GM19463 (cell line): ENCODE measurements at regions not wholly inside any gene's neighbourhood (a gene's known extent, or its start where the extent isn't known, plus 50 kb on each side); places are given as distances from the start of the nearest gene placed in this dataset.

Experiments used
- ATAC-seq: cut with Tn5 transposase; IDR thresholded peaks from one replicate; pipeline ENCODE4 v1.9.1; 2021; ENCODE audit warnings: mild to moderate bottlenecking, moderate library complexity; ENCODE audit not compliant: unreplicated experiment

DNA sequence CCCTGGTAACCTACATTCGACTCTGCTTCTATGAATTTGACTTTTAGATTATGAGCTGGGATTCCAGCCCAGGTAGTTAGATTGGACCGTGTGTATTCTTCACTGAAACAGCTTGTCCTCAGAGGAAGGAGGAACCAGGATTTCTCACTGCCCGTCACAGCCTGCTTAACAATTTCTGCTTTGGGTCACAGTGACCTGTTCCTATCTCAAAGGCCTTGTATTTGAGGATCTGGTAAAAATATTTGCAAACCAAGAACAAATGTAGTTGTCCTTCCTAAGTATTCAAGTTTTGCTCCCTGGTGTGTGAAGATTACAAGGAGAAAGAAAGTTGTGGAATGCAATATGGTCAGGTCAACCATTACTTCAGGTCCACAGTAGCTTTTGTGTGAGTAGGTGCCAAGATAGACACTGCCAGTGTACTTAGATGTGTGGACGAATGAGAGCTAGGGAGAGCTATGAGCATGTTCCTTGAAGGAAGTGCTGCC, 55.1 kb downstream of the KIF4B start:
- no peak for ATAC-seq

DNA sequence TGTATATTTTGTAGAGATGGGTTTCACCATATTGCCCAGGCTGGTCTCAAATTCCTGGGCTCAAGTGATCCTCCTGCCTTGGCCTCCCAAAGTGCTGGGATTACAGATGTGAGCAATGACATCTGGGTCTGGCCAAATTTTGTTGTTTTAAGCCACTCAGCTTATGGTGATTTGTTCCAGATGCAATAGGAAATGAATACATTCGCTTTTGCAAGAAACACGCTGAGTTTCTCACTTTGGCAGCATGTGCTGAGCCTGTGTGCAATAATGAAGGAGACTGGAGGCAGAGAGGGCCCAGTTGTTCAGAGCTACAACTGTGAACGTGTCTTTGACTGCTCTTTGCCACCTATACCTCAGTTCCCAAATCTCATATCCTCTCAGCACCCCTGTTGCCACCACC, 56.4 kb downstream of the KIF4B start:
- no peak for ATAC-seq

DNA sequence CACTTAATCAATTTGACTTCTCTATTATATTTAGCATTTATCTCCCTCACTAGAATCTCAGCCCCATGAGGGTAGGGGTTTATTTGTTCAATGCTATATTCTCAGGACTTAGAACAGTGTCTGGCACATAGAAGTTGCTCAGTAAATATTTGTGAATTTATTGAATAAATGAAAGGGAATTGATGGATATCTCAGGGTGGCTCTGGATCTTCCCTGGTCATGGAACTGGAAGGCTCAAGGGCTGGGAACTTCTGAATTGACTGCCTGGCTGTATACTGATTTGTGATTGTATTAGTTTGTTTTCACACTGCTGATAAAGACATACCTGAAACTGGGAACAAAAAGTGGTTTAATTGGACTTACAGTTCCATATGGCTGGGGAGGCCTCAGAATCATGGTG, 57.2 kb downstream of the KIF4B start:
- ATAC-seq, result no peak

DNA sequence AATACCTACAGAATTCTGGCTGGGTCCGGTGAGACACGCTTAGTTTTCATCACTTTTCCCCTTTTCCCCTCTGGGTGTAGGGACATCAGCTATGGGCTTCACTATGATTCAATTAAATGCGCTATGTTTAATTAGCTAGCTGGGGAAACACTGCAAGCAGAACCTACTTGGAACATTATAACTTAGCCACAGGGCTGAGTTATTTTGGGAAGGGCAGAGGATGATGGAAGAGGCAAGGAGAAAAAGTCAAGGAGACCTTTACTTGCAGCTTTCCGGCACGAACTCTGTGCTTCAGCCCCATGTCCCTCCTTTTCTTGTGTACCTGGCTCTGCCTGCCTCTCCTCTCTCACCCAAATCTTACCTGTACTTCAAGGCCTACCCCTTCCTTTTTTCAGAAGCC, 62.8 kb downstream of the KIF4B start:
- no peak for ATAC-seq

DNA sequence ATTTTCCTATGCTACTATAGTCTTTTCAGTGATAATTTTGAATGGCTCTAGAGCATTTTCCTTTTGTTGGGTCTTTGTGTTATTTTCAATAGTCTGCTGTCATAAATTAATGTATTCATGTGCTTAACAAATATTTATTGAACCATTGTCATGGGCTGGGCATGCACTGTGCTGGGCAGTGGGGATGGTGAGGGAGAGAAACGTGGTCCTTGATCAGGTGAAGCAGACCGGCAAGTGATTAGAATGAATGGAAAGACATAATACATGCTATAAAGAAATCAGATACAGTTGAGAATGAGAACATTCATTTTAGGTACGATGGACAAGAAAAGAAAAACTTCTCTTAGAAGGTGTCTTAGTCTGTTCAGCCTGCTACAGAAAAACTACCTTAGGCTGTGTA, 66.1 kb downstream of the KIF4B start:
- no peak for ATAC-seq

DNA sequence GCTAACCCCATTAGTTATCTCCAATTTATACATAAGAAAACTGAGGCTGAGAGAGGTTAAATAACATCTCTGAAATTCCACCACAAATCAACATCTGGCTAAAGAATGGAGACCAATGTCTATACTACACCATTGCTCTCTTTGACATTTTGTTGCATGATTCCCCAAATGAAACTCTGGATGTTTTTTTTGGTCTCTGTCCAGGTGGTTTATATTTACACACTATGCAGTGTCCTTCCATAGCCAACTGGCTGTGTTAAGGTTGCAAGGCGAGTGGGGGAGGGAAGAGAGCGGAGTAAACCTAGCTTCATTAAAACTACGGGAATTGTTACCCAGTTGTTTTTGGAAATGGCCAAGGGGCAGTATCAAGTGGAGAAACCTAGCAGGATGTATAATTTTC, 67.2 kb downstream of the KIF4B start:
- no peak for ATAC-seq

DNA sequence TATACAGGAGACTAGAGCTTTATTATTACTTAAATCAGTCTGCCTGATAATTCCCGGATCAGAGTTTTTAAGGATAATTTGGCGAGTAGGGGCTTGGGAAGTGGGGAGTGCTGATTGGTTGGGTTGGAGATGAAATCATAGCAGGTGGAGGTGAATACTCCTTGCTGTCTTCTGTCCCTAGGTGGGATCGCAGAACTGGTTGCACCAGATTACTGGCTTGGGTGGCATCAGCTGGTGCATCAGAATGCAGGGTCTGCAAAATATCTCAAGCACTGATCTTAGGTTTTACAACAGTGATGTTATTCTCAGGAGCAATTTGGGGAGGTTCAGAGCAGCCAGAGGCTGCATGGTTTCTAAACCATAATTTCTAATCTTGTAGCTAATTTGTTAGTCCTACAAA, 68.1 kb downstream of the KIF4B start:
- no peak for ATAC-seq

DNA sequence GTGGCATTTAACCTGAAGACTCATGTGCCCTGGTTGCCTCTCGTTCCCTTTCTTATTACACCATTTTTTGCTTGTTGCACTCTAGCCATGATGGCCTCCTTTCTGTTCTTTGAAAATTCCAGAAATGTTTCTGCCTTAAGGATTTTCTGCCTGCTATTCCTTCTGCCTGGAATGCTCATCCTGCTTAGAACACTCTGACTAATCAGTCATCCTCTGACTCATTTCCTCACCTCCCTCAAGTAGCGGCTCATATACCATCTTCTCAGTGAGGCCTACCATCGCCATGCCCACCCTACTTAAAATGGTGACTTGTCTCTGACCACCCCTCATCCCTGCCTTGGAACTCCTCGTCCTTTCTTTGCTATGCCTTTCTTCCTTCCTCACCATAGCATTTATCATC, 68.8 kb downstream of the KIF4B start:
- ATAC-seq, result no peak

DNA sequence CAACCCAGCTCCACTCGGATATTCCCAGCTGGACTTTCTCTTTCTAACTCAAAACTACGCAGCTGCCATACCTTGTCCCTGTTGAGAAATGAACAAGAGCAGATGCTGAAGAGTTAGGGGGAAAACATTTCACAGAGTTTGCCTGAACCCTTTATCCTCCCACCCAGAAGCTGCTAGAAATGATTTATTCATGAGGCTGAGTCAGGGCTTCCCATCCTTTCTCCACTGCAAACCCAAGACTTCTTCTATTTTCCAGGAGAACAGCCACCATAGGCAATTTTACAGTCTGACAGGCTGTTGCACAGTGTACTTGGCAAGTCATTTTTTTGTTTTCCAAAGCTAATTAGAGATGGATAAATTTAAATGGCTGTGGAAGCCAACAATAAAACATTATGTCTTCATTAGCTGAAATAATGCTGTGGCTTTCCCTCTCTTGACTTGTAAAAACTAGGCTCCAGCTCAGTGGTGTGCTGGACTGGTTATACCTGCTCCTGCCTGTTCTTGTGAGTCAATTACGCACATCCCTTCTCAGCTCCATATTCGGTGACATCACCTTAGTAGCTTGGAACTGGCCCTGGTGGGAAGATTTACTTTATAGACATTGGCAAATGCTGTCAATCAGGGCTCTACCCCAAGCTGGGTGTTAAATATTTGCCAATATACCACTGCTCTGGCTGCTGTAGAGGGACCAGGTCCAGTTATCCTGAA, 71.9 kb downstream of the KIF4B start:
- no peak for ATAC-seq

DNA sequence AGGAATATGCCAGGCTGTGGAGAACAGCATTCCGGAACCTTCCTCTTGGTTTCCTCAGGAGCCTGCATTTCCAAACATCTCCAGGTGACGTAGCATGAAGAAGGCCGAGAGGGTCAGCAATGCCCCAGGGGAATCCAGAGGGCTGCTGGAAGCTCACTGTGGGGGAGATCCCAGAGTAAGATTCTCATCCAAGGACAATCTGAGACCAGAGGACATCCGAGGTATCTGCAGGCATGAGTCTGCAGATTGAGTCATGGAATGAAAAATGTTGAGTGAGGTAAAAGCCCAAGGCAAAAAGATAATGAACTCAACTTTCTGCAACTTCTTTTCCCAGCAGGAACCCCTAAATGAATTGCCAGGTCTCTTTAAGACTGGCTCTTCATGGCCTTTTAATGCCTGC, 73.5 kb downstream of the KIF4B start:
- ATAC-seq, result no peak

DNA sequence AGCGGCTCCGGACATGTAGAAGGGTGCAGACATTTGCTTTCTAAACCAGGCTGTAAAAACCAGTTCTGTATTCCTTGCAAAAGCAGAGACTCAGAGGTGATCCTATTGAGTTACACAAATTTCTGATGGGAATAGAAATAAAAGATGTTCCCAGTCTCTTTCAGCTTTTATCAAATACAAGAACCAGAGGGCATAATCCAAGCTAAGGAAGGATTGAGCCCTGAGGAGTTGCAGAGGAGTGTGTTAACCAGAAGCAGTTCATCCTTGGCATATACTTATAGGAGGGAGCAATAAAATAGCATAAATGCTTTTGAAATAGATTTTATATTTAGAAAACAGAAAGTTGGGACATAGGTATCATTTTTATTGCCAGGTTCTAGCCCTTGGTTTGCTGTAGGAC, 75.3 kb downstream of the KIF4B start:
- ATAC-seq, result no peak

DNA sequence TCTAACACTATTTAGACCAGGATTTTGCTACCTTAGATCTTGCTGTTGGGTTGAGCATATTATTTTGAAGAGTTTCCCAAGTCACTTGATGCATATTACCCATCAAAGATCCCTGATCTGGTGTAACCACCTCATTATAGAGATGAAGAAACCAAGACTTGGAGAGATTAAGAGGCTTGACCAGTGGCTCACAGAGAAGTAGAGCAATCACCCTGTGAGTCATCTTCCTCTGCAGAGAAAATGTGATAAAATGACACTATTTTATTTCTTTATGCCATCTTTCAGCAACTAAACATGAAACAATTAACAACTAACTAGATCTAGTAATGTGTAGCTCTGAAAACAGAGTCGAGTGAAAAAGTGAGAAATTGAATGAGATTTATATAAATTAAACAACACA, 76.1 kb downstream of the KIF4B start:
- ATAC-seq, result no peak

DNA sequence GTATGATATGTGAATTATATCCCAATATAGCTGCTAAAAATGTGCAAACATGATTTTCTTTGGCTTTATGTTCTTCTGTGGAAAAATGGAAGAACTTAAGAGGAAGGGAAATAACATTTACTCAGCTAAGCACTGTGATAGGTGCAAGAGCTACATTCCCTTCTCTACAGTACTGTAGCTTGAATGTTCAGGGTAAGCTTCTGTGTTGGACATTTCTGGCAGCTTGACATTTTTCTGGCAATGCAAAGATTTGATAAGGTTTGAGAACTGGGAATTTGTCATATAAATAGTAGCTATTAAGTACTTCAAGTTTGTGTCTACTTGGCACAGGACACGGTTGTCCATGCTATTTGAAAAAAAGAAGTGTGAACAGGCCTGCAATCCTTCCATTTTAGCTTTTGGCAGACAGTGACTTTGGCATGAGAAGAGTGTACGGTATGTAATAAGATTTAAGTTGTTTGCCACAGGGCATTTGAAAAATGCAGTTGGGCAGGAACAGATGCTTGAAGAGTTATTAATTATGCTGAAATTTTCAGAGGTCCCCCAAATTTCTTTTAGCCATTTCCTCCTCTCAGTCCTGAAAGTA, 77.6 kb downstream of the KIF4B start:
- no peak for ATAC-seq

DNA sequence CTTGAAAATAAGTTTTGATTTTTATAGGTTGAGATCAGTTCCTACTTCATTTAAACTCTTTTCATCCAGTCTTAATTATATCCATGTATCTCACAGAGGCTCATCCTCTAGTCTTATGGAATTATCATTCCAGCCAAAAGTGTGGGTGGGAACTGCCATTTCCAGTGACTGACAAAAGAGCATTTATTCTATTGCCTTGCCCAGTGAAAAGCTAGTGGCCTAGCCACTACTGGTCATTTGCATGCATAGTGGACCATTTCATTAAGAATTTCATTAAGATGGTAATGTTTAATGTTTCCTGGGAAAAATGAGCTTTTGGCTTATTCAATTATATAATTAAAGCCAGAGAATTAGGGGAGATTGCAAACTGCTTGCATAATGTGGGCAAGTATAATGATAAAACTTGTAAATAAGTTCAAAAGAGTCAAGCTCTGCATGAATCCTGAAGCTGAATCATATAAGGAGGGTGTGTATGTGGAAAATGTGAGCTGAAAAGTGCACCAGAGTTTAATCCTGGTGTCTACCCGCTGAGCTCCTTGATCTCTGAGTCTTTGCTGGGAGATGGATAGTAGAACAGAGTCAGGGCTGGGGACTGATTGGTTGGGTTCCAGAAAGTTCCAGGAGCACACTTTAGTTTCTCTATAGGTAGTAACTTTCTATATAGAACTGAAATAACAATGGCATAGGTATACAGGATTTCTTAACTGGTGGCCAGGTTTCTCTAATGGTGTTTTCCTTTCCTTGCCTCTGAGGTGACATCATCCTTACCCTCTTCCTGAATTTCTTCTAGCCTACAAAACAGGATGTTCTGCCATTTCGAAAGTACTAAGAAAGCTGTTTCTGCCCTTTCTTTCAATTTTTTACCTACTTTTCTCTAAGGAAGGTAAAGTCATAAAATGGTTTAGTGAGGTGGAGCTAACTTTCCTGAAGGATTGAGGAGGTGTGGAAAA, 78.5 kb downstream of the KIF4B start:
- ATAC-seq, result no peak

DNA sequence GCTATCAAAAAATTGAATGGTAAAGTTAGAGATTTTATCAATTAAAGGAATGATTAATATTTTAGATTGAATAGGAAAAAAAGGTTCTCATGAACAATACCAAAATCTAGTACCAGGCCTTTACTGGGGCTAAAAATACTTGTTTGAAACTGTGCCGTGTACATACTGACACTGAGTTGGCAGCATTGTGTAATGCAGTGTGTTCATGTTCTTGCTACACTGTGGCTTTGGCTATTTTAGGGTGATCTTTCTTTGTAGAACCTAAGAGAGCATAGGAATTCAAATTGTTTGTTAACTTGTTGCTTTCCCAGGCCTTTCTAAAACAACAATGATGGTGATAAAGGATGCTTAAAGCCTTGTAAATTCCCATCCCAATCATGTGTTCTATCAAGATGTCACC, 80.9 kb downstream of the KIF4B start:
- ATAC-seq, result no peak

DNA sequence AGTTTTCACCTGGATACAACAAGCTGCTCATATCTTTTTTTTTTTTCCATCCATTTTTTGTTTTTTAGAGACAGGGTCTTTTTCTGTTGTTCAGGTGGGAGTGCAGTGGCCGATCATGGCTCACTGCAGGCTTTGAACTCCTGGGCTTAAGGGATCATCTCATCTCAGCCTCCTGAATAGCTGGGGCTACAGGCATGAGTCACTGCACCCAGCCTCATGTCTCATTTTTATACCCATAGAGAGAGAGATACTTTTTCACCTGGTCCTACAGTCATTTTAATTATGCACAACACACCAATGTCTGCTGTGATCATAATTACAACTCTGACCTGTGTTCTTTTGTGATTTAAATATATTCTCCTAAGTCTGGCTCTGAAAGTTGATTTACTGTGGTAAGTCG, 84.4 kb downstream of the KIF4B start:
- no peak for ATAC-seq

DNA sequence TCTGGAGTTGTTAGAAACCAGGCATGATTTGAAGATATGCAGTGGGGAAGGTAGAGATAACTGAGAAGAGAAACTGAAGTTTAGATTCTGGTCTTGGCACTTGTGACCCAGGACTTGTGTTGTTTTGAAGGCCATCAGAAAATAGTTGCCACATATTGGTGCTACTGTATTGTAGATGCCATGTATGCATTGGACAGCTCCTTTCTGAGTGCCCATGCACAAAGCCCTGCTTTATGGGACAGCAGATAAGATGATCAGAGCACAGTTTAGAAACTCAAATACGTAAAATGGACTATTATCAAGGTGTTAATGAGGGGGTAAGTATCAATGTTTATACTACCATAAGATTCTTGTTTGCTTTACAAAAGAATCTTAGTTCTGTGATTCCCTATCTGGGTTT, 84.9 kb downstream of the KIF4B start:
- ATAC-seq, result no peak

DNA sequence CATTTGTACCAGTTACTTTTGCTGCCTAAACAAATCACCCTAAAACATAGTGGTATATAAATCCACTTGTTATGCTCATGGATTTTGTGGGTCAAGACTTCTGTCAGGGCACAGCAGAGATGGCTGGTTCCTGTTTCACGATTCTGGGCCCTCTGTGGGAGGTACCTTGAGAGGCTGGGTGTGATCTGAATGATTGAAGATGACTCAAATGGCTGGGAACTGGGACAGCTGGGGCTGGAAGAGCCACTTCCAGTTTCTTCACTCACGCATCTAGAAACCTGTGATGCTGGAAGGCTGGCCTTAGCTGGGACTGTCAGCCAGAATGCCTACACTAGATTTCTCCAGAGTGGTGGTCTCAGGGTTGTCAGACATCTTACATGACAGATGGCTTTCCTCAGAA, 88.1 kb downstream of the KIF4B start:
- ATAC-seq, result no peak

DNA sequence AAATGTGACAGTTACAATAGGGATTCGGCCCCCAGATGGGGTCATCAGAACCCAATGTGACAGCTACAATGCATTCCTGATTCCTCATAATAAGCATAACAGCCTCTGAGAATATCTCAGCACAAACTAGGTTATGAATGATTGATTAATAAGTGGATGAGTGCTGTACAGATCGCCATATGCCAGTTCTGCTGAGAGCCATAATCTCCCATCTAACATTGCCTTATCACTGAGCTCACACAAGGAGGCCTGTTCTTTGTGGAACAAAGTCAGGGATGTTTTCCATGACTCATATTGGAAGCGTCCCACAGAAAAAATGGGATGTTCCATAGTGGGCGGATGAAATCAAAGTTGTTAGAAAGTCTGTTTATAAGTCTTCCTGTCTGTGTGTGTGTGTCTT, 89.6 kb downstream of the KIF4B start:
- ATAC-seq, result no peak

DNA sequence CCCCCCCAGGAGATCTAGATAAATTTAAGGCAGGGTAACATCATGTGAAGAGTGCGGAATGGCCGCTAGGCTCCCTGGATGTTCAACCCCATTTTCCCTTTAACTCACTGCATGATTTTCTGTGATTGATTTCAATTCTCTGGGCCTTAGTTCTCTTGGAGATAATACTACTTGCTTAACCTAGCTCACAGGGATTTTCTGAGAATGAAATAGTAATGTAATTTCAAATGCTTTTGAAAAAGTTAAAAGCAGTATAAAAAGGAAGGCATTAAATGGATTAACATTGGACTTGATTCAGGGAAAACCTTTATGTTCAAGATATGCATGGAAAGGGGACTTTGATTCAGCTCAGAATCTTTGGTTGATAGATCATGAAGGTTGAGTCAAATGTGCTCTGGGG, 90.9 kb downstream of the KIF4B start:
- no peak for ATAC-seq

DNA sequence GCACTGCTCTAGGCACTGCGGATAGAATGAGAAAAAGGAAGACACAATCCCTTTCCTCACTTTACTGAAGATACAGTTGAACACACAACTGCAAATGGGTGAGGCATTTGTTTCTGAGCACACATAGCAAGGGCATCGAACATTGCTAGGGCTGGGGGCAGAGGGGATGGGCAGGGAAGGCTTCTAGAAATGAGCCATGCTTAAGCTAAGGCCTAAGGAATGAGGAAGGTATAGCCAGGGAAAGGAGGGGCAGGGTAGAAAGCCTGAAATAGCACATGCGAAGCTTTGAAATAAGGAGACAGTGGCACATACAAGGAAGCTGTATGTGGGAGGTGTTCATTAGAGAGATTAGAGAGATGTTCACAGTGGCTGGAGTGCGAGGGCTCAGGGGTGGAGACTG, 92.7 kb downstream of the KIF4B start:
- ATAC-seq, result no peak

DNA sequence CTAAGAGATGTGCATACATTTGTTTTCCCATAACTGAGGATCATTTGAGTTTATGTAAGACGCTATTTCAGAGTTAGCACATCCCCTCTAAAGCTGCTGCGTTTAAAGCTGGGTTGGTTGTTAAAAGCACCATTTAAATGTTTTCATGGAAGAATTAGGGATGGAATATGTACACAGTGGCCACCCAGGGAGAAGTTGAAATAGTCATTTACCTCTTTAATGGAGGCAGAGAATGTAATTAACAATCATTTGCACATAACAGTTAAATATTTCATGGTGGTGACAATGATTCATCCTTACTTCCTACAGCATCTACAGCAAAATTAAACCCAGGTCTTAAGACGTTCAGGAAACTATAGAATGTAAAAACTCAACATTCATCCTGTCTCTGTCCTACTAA, 100.3 kb downstream of the KIF4B start:
- no peak for ATAC-seq
